ENCODE measurements at regions not wholly inside any gene's neighbourhood (a gene's known extent, or its start where the extent isn't known, plus 50 kb on each side); places are given as distances from the start of the nearest gene placed in this dataset.

GRCh38 chr13:97069050-97069815 is 75.0 kb upstream of the OXGR1 start:
- peaks cover 6% of the 10 kb centered on the region for H3K27me3 Mint-ChIP-seq (ENCODE audit: low read depth)
- peaks cover under 1% of the 10 kb centered on the region for H3K36me3 Mint-ChIP-seq (ENCODE audit: low read depth)
- H3K27ac Mint-ChIP-seq (ENCODE audit: unreplicated experiment): no peak overlapping the region
- no peaks in the 10 kb centered on the region for H3K4me1 Mint-ChIP-seq
- TF ChIP-seq CTCF (conservative IDR thresholded peaks at IDR 0.05): no peak
- no peak overlapping the region for H3K4me3 Mint-ChIP-seq
- H3K9me3 Mint-ChIP-seq: peaks cover 4% of the 10 kb centered on the region
- no peak for DNase-seq (ENCODE audit: low read depth, low spot score)

GRCh38 chr13:97072297-97072696 is 78.0 kb upstream of the OXGR1 start:
- Mint-ChIP-seq H3K9me3 (peaks cover 7% of the 10 kb centered on the region), H3K4me3 (no peak overlapping the region), H3K27ac (ENCODE audit: unreplicated experiment) (no peak overlapping the region), H3K36me3 (ENCODE audit: low read depth) (peaks cover 5% of the 10 kb centered on the region), H3K27me3 (ENCODE audit: low read depth) (no peaks in the 10 kb centered on the region), H3K4me1 (no peaks in the 10 kb centered on the region)
- no peak for TF ChIP-seq CTCF (conservative IDR thresholded peaks at IDR 0.05)
- DNase-seq (ENCODE audit: low read depth, low spot score): no peak

GRCh38 chr13:97074618-97075017 is 80.3 kb upstream of the OXGR1 start:
- no peak for TF ChIP-seq CTCF (conservative IDR thresholded peaks at IDR 0.05)
- no peak overlapping the region for H3K27ac Mint-ChIP-seq (ENCODE audit: unreplicated experiment)
- no peaks in the 10 kb centered on the region for H3K4me1 Mint-ChIP-seq
- no peak overlapping the region for H3K4me3 Mint-ChIP-seq
- peaks cover 5% of the 10 kb centered on the region for H3K36me3 Mint-ChIP-seq (ENCODE audit: low read depth)
- no peak for DNase-seq (ENCODE audit: low read depth, low spot score)
- H3K27me3 Mint-ChIP-seq (ENCODE audit: low read depth): no peaks in the 10 kb centered on the region
- H3K9me3 Mint-ChIP-seq: peaks cover 7% of the 10 kb centered on the region

- Mint-ChIP-seq H3K36me3 (ENCODE audit: low read depth) (peaks cover 5% of the 10 kb centered on the region), H3K27ac (ENCODE audit: unreplicated experiment) (no peak overlapping the region), H3K4me1 (no peaks in the 10 kb centered on the region), H3K27me3 (ENCODE audit: low read depth) (no peaks in the 10 kb centered on the region), H3K9me3 (peaks cover 5% of the 10 kb centered on the region), H3K4me3 (no peak overlapping the region)
- no peak for DNase-seq (ENCODE audit: low read depth, low spot score)
- TF ChIP-seq CTCF (conservative IDR thresholded peaks at IDR 0.05): no peak
Measured at GRCh38 chr13:97076898-97077297, 82.6 kb upstream of the OXGR1 start.

GRCh38 chr13:97077341-97077740 is 83.1 kb upstream of the OXGR1 start:
- TF ChIP-seq CTCF (conservative IDR thresholded peaks at IDR 0.05): no peak
- Mint-ChIP-seq H3K4me3 (no peak overlapping the region), H3K27me3 (ENCODE audit: low read depth) (no peaks in the 10 kb centered on the region), H3K27ac (ENCODE audit: unreplicated experiment) (no peak overlapping the region), H3K4me1 (no peaks in the 10 kb centered on the region), H3K9me3 (peaks cover 5% of the 10 kb centered on the region), H3K36me3 (ENCODE audit: low read depth) (peaks cover 5% of the 10 kb centered on the region)
- no peak for DNase-seq (ENCODE audit: low read depth, low spot score)

Measured in neural crest cell (in vitro differentiated cells).